PC-3 (cell line): ENCODE measurements at regions not wholly inside any gene's neighbourhood (a gene's known extent, or its start where the extent isn't known, plus 50 kb on each side); places are given as distances from the start of the nearest gene placed in this dataset.

ENCODE experiments used
- CTCF ChIP-seq: fragments of 300-600 bp; sonication (generic); conservative IDR thresholded peaks from 2 replicates; pipeline ENCODE4 v1.5.1; 2017; ENCODE audit warnings: antibody characterized with exemption, low read depth, mild to moderate bottlenecking, low read length
- EZH2 ChIP-seq: fragments of 300-600 bp; sonication (generic); IDR thresholded peaks from one replicate; pipeline ENCODE4 v1.6.1; 2017; ENCODE audit warnings: antibody characterized with exemption, mild to moderate bottlenecking, low read length; ENCODE audit not compliant: unreplicated experiment

GRCh38 chr18:28995319-28995718, 818.4 kb upstream of the CDH2 start:
- TF ChIP-seq CTCF (peak; percentile 61), EZH2 (no peak)
